LNCaP clone FGC (cell line): ENCODE measurements at regions not wholly inside any gene's neighbourhood (a gene's known extent, or its start where the extent isn't known, plus 50 kb on each side); places are given as distances from the start of the nearest gene placed in this dataset.

ENCODE experiments used
- DNase-seq: peaks from one replicate; pipeline ENCODE4 v3.0.0-alpha.2; 2011; ENCODE audit warnings: low read depth
- H3K4me3 ChIP-seq: 2 replicates; pipeline ENCODE4 v1.5.1; 2011; ENCODE audit warnings: mild to moderate bottlenecking, low read depth, low read length, control low read depth
- TF ChIP-seq, protein P1 (sequence below): IDR thresholded peaks from 2 replicates; pipeline ENCODE4 v1.5.1; 2012; ENCODE audit warnings: mild to moderate bottlenecking; ENCODE audit not compliant: control insufficient read depth, insufficient read depth; ENCODE audit errors: extremely low read depth

- no peak for DNase-seq
- TF ChIP-seq, protein P1, sequence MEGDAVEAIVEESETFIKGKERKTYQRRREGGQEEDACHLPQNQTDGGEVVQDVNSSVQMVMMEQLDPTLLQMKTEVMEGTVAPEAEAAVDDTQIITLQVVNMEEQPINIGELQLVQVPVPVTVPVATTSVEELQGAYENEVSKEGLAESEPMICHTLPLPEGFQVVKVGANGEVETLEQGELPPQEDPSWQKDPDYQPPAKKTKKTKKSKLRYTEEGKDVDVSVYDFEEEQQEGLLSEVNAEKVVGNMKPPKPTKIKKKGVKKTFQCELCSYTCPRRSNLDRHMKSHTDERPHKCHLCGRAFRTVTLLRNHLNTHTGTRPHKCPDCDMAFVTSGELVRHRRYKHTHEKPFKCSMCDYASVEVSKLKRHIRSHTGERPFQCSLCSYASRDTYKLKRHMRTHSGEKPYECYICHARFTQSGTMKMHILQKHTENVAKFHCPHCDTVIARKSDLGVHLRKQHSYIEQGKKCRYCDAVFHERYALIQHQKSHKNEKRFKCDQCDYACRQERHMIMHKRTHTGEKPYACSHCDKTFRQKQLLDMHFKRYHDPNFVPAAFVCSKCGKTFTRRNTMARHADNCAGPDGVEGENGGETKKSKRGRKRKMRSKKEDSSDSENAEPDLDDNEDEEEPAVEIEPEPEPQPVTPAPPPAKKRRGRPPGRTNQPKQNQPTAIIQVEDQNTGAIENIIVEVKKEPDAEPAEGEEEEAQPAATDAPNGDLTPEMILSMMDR, result no peak
- H3K4me3 ChIP-seq, result no peak overlapping the region
Observed at GRCh38 chr12:67804168-67804567, 155.6 kb downstream of the DYRK2 start.

GRCh38 chr12:67807814-67808213 is 159.3 kb downstream of the DYRK2 start:
- H3K4me3 ChIP-seq, result no peak overlapping the region
- no peak for DNase-seq
- TF ChIP-seq, protein P1, result no peak

GRCh38 chr12:67810166-67810565 is 161.6 kb downstream of the DYRK2 start:
- no peak for DNase-seq
- H3K4me3 ChIP-seq, result no peak overlapping the region
- TF ChIP-seq, protein P1, result no peak

GRCh38 chr12:67811437-67812361 is 163.2 kb downstream of the DYRK2 start:
- TF ChIP-seq, protein P1, result no peak
- no peak for DNase-seq
- no peak overlapping the region for H3K4me3 ChIP-seq

DNA sequence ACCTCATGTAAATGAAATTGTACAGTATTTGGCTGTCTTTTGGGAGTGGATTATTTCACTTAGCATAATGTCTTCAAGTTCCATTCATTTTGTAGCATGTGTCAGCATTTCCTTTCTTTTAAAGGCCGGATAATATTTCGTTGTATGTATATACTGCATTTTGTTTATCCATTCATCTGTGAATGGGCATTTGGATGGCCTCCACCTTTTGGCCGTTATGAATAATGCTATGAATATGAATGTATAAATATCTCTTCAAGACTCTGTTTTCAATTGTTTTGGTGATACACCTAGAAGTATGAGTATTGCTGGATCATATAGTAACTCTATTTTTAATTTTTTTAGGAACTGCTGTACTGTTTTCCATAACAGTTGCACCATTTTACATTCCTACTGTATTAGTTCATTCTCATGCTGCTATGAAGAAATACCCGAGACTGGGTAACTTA is 164.9 kb downstream of the DYRK2 start:
- H3K4me3 ChIP-seq, result no peak overlapping the region
- TF ChIP-seq, protein P1, result no peak
- no peak for DNase-seq

DNA sequence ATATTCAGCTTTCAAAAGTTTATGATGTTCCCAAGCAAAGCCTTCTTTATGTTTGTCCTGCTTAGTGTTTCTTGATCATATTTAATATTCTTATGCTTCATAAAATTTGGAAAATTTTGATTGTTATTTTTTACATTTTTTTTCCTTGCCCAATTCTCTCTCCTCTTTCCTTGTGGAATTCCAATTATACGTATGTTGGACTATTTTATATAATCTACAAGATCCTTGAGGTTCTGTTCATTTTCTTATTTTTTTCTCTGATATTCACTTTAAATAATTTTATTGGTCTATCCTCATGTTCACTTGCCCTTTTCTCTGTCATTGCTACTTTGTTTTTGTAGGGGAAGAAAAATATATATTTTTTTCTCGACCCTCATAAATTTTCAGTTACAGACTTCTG is 167.7 kb downstream of the DYRK2 start:
- no peak for DNase-seq
- H3K4me3 ChIP-seq, result no peak overlapping the region
- TF ChIP-seq, protein P1, result no peak
